Ishikawa (cell line): ENCODE measurements at regions not wholly inside any gene's neighbourhood (a gene's known extent, or its start where the extent isn't known, plus 50 kb on each side); places are given as distances from the start of the nearest gene placed in this dataset.

Source experiments
- CEBPB ChIP-seq: IDR thresholded peaks from 2 replicates; pipeline ENCODE4 v1.6.1; 2012
- CREB1 ChIP-seq: IDR thresholded peaks from 2 replicates; pipeline ENCODE4 v1.6.1; 2012; ENCODE audit warnings: low read depth
- EGR1 ChIP-seq: IDR thresholded peaks from 2 replicates; pipeline ENCODE4 v1.6.1; 2012
- EP300 ChIP-seq: IDR thresholded peaks from 2 replicates; pipeline ENCODE4 v1.6.1; 2012; ENCODE audit warnings: borderline replicate concordance
- FOXM1 ChIP-seq: IDR thresholded peaks from 2 replicates; pipeline ENCODE4 v1.6.1; 2012; ENCODE audit warnings: low read depth, borderline replicate concordance
- NFIC ChIP-seq: IDR thresholded peaks from 2 replicates; pipeline ENCODE4 v1.6.1; 2012
- RAD21 ChIP-seq: IDR thresholded peaks from 2 replicates; pipeline ENCODE4 v1.6.1; 2012; ENCODE audit warnings: low read depth
- TAF1 ChIP-seq: IDR thresholded peaks from 2 replicates; pipeline ENCODE4 v1.6.1; 2012; ENCODE audit warnings: low read depth, mild to moderate bottlenecking
- TCF12 ChIP-seq: IDR thresholded peaks from 2 replicates; pipeline ENCODE4 v1.6.1; 2012; ENCODE audit warnings: low read depth
- TEAD4 ChIP-seq: IDR thresholded peaks from 2 replicates; pipeline ENCODE4 v1.6.1; 2012
- YY1 ChIP-seq: IDR thresholded peaks from 2 replicates; pipeline ENCODE4 v1.6.1; 2012; ENCODE audit warnings: low read depth
- ZBTB7A ChIP-seq: IDR thresholded peaks from 2 replicates; pipeline ENCODE4 v1.6.1; 2012; ENCODE audit warnings: low read depth
- TF ChIP-seq, protein P1 (sequence below): IDR thresholded peaks from 2 replicates; pipeline ENCODE4 v1.6.1; 2012
- TF ChIP-seq, protein P2 (sequence below): IDR thresholded peaks from 2 replicates; pipeline ENCODE4 v1.6.1; 2012; ENCODE audit warnings: low read depth, mild to moderate bottlenecking
- TF ChIP-seq, protein P3 (sequence below): IDR thresholded peaks from 2 replicates; pipeline ENCODE4 v1.6.1; 2012

DNA sequence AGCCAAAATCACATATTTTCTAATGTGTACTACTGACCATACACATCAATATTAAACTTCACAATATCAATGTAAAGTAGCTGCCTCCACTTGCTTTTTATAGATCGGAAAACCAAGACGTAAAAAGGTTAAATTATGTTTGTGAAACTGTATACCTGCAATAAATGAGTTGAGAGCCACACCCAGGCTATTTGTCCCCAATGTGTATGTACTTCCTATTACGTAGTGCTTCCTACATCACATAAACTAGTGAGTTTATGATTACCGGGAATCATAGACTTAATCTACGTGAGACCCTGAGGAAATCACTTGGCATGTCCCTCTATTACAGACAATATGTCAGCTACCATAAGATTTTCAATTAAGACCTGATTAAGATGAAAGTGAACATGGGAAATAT, 903.4 kb downstream of the RAB28 start:
- no peak for TF ChIP-seq RAD21
- no peak for TF ChIP-seq YY1
- TF ChIP-seq, protein P1, sequence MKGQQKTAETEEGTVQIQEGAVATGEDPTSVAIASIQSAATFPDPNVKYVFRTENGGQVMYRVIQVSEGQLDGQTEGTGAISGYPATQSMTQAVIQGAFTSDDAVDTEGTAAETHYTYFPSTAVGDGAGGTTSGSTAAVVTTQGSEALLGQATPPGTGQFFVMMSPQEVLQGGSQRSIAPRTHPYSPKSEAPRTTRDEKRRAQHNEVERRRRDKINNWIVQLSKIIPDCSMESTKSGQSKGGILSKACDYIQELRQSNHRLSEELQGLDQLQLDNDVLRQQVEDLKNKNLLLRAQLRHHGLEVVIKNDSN = no peak
- no peak for TF ChIP-seq ZBTB7A
- no peak for TF ChIP-seq TAF1
- no peak for TF ChIP-seq FOXM1
- TF ChIP-seq, protein P2, sequence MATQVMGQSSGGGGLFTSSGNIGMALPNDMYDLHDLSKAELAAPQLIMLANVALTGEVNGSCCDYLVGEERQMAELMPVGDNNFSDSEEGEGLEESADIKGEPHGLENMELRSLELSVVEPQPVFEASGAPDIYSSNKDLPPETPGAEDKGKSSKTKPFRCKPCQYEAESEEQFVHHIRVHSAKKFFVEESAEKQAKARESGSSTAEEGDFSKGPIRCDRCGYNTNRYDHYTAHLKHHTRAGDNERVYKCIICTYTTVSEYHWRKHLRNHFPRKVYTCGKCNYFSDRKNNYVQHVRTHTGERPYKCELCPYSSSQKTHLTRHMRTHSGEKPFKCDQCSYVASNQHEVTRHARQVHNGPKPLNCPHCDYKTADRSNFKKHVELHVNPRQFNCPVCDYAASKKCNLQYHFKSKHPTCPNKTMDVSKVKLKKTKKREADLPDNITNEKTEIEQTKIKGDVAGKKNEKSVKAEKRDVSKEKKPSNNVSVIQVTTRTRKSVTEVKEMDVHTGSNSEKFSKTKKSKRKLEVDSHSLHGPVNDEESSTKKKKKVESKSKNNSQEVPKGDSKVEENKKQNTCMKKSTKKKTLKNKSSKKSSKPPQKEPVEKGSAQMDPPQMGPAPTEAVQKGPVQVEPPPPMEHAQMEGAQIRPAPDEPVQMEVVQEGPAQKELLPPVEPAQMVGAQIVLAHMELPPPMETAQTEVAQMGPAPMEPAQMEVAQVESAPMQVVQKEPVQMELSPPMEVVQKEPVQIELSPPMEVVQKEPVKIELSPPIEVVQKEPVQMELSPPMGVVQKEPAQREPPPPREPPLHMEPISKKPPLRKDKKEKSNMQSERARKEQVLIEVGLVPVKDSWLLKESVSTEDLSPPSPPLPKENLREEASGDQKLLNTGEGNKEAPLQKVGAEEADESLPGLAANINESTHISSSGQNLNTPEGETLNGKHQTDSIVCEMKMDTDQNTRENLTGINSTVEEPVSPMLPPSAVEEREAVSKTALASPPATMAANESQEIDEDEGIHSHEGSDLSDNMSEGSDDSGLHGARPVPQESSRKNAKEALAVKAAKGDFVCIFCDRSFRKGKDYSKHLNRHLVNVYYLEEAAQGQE = no peak
- no peak for TF ChIP-seq CEBPB

DNA sequence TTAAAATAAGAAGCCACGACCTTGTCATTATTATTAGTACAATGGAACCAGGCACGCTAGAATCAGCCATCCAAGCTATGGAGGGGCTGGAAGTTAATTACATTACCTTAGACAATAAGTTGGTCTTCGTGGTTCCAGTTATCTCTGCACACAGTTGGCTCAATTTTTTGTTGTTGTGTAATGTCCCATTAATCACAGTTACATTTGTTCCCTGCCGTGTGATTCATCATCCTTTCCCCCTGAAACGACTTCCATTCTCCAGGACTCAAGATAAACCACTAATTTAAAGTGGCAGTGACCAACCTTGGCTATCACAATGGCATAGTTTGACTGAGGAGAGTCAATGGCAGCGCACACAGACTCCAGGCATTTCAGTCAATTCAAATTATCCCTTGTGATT, 905.0 kb downstream of the RAB28 start:
- TF ChIP-seq, protein P3, sequence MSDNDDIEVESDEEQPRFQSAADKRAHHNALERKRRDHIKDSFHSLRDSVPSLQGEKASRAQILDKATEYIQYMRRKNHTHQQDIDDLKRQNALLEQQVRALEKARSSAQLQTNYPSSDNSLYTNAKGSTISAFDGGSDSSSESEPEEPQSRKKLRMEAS = no peak
- TF ChIP-seq CEBPB (no peak), FOXM1 (no peak), RAD21 (no peak), TAF1 (no peak), TCF12 (no peak), YY1 (no peak), TEAD4 (no peak), EGR1 (no peak)
- TF ChIP-seq, protein P2 = no peak

DNA sequence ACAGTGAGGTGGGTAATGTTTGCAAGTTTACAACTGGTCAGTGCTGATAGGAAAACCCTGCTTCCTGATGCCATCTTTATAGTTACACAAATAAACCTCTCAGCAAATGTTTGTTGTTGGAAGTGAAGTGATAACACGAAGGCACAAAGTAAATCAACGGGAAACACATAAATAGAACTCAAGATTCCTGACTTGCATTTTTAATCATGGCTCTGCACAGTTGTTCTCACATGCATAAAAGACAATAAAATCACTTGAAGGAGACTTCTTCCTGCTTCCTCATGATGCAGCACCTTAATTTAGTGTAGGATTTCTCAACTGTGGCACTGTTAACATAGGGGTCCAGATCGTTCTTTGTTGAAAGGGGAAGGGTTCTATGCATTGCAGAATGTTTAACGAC, 907.7 kb downstream of the RAB28 start:
- TF ChIP-seq CEBPB (no peak), TAF1 (no peak), YY1 (no peak), ZBTB7A (no peak), EP300 (no peak)
- TF ChIP-seq, protein P2 = no peak

DNA sequence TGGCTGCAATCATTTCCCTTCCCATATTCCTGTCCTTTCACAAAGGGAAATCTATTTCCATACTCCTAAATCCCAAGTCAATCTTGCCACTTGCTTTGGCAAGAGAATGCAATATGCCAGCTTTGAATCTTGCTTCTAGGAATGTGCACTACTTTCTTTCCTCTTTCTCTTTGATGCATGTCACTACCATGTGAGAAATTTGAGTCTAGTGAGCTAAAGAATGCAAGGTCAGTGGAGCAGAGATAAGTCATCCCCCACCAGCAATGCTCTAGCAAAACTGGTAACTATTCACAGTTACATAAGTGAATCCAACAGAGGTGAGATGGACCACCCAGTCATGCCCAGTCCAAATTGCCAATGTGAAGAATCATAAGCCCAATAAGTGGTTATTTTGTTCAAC, 910.4 kb downstream of the RAB28 start:
- TF ChIP-seq, protein P3 = no peak
- no peak for TF ChIP-seq CEBPB

DNA sequence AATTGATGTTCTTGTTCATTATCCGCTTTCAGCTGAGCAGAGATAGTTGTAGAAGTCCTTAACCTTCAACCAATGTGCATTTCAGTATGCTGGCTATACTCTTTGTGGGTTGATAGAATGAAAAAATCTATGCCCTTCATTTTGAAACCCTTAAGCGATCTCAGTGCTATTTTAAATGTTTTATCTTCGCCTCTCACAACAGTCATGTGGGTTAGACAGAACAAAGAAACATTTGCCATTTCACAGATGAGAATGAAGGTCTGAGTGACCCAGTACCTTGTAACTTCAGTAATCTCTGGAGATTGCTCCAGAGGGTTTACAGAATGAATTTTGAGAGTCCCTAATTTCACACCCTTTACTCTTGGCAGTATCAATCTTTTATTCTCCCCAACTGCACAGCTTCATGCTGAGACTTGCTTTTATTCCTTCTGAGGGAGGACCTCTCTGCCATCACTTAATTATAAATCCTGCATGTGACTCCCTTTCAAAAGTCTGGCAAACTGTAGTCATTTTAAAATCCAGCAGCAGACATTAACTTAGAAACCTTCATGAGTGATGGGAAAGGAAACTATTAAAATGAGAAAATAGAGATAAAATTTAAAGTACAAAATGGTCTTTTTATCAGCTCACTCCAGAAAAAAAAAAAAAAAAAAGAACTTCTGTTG, 921.5 kb downstream of the RAB28 start:
- no peak for TF ChIP-seq EP300
- TF ChIP-seq RAD21 = no peak
- TF ChIP-seq, protein P3 = no peak
- TF ChIP-seq YY1 = no peak
- TF ChIP-seq ZBTB7A = no peak
- TF ChIP-seq NFIC = no peak
- no peak for TF ChIP-seq CREB1
- TF ChIP-seq TAF1 = no peak
- TF ChIP-seq EGR1 = no peak
- TF ChIP-seq, protein P1 = no peak
- TF ChIP-seq CEBPB = no peak
- TF ChIP-seq FOXM1 = no peak
